ENCODE measurements at regions not wholly inside any gene's neighbourhood (a gene's known extent, or its start where the extent isn't known, plus 50 kb on each side); places are given as distances from the start of the nearest gene placed in this dataset.

GRCh38 chr18:44170208-44170880 lies 510.3 kb upstream of the SETBP1 start:
- peaks cover 4% of the 10 kb centered on the region; the same call in 1 of the 2 replicates for H3K27me3 Mint-ChIP-seq (ENCODE audit: low read depth)
- no peak for TF ChIP-seq HMGA2 (CRISPR knock-in tag; IDR thresholded peaks at IDR 0.05)
- TF ChIP-seq ZNF121 (CRISPR knock-in tag; IDR thresholded peaks at IDR 0.05) = no peak
- H3K9me3 Mint-ChIP-seq = no peaks in the 10 kb centered on the region
- CTCF ChIA-PET = no interaction called here
- DNase-seq (ENCODE audit: low spot score) (no peak), ATAC-seq (no peak)
- no peak overlapping the region for H3K4me3 Mint-ChIP-seq
- peaks cover 5% of the 10 kb centered on the region for H3K4me1 Mint-ChIP-seq
- no peaks in the 10 kb centered on the region for H3K36me3 Mint-ChIP-seq
- POLR2A ChIA-PET = no interaction called here
- no peak overlapping the region for H3K27ac Mint-ChIP-seq

GRCh38 chr18:44171301-44171700 lies 509.4 kb upstream of the SETBP1 start:
- H3K9me3 Mint-ChIP-seq = no peaks in the 10 kb centered on the region
- TF ChIP-seq ETV6 (CRISPR knock-in tag; IDR thresholded peaks at IDR 0.05) = no peak
- no peak for TF ChIP-seq ZNF396 (CRISPR knock-in tag; IDR thresholded peaks at IDR 0.05; ENCODE audit: borderline replicate concordance)
- TF ChIP-seq IRF2 (CRISPR knock-in tag; IDR thresholded peaks at IDR 0.05; ENCODE audit: borderline replicate concordance, low read depth) = no peak
- no peak for TF ChIP-seq ZNF425 (CRISPR knock-in tag; conservative IDR thresholded peaks at IDR 0.05)
- TF ChIP-seq ELF4 (CRISPR knock-in tag; IDR thresholded peaks at IDR 0.05; ENCODE audit: low read depth) = no peak
- H3K4me3 Mint-ChIP-seq = no peak overlapping the region
- H3K36me3 Mint-ChIP-seq = no peaks in the 10 kb centered on the region
- ChIA-PET CTCF (no interaction called here), POLR2A (no interaction called here)
- H3K4me1 Mint-ChIP-seq = no peaks in the 10 kb centered on the region
- DNase-seq (ENCODE audit: low spot score) (no peak), ATAC-seq (no peak)
- no peak overlapping the region for H3K27ac Mint-ChIP-seq
- peaks cover 4% of the 10 kb centered on the region; the same call in 1 of the 2 replicates for H3K27me3 Mint-ChIP-seq (ENCODE audit: low read depth)

DNA sequence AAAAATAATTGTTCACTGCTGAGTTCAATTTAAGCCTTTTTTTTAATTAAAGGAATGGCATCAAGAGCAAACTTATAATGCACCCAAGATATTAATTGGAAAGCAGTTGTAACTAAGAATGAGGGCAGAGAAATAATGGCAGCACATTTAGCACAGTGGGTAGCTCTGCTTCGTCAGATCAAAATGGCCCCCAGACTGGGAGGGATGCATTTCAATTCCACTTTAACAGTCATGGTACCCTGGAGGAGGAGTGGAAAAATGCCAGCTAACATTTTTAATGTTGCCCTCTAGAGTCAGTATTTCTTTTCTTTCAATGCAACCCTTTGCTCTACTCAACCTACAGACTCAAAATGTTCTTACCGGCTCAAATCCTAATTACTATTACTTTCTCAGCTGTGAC lies 504.8 kb upstream of the SETBP1 start:
- Mint-ChIP-seq H3K36me3 (no peaks in the 10 kb centered on the region), H3K4me3 (no peak overlapping the region), H3K4me1 (no peaks in the 10 kb centered on the region), H3K27ac (no peak overlapping the region), H3K9me3 (no peaks in the 10 kb centered on the region), H3K27me3 (ENCODE audit: low read depth) (no peaks in the 10 kb centered on the region)
- DNase-seq (ENCODE audit: low spot score) = no peak
- POLR2A ChIA-PET = no interaction called here
- TF ChIP-seq ZNF219 (CRISPR knock-in tag; IDR thresholded peaks at IDR 0.05; ENCODE audit: borderline replicate concordance) = no peak
- TF ChIP-seq ZNF317 (CRISPR knock-in tag; IDR thresholded peaks at IDR 0.05; ENCODE audit: borderline replicate concordance, low read depth) = no peak
- no peak for TF ChIP-seq ZNF532 (CRISPR knock-in tag; IDR thresholded peaks at IDR 0.05; ENCODE audit: borderline replicate concordance)
- no peak for TF ChIP-seq MYBL2 (CRISPR knock-in tag; IDR thresholded peaks at IDR 0.05)
- TF ChIP-seq HMGA2 (CRISPR knock-in tag; IDR thresholded peaks at IDR 0.05) = no peak
- TF ChIP-seq NR2C2 (CRISPR knock-in tag; IDR thresholded peaks at IDR 0.05) = no peak
- TF ChIP-seq ZBTB43 (CRISPR knock-in tag; IDR thresholded peaks at IDR 0.05) = no peak
- CTCF ChIA-PET = no interaction called here
- ATAC-seq = no peak
